H9 (cell line): ENCODE measurements at regions not wholly inside any gene's neighbourhood (a gene's known extent, or its start where the extent isn't known, plus 50 kb on each side); places are given as distances from the start of the nearest gene placed in this dataset.

Experiments
- DNase-seq: peaks from one replicate; pipeline ENCODE4 v3.0.0-alpha.2; 2017
- H2AFZ ChIP-seq: one replicate; pipeline ENCODE4 v1.6.1; 2013; ENCODE audit warnings: mild to moderate bottlenecking, low read length, control low read depth, moderate library complexity
- H2AK5ac ChIP-seq: 2 replicates; pipeline ENCODE4 v1.6.1; 2013; ENCODE audit warnings: low read length, control low read depth, mixed read lengths; ENCODE audit not compliant: insufficient read length
- H2BK120ac ChIP-seq: one replicate; pipeline ENCODE4 v1.6.1; 2013; ENCODE audit warnings: low read depth, mild to moderate bottlenecking, low read length, control low read depth, inconsistent platforms; ENCODE audit not compliant: poor library complexity, severe bottlenecking
- H2BK12ac ChIP-seq: 2 replicates; pipeline ENCODE4 v1.6.1; 2013; ENCODE audit warnings: low read length, control low read depth, mixed read lengths, low read depth; ENCODE audit not compliant: insufficient read length
- H2BK15ac ChIP-seq: 2 replicates; pipeline ENCODE4 v1.6.1; 2013; ENCODE audit warnings: low read depth, low read length, control low read depth
- H2BK20ac ChIP-seq: one replicate; pipeline ENCODE4 v1.6.1; 2013; ENCODE audit warnings: low read depth, mild to moderate bottlenecking, low read length, control low read depth, inconsistent platforms; ENCODE audit not compliant: poor library complexity, severe bottlenecking
- H2BK5ac ChIP-seq: 2 replicates; pipeline ENCODE4 v1.6.1; 2013; ENCODE audit warnings: low read length, control low read depth, mixed read lengths; ENCODE audit not compliant: insufficient read length
- H3K14ac ChIP-seq: 2 replicates; pipeline ENCODE4 v1.6.1; 2013; ENCODE audit warnings: low read length, control low read depth; ENCODE audit not compliant: insufficient read depth
- H3K18ac ChIP-seq: 2 replicates; pipeline ENCODE4 v1.6.1; 2013; ENCODE audit warnings: low read depth, mild to moderate bottlenecking, mixed read lengths, low read length, control low read depth; ENCODE audit not compliant: insufficient read length
- H3K23ac ChIP-seq: 2 replicates; pipeline ENCODE4 v1.6.1; 2013; ENCODE audit warnings: low read length, control low read depth, mixed read lengths, low read depth; ENCODE audit not compliant: insufficient read length
- H3K23me2 ChIP-seq: 2 replicates; pipeline ENCODE4 v1.6.1; 2013; ENCODE audit warnings: low read depth, mild to moderate bottlenecking, mixed read lengths, low read length, control low read depth; ENCODE audit not compliant: insufficient read length, poor library complexity, severe bottlenecking
- H3K27ac ChIP-seq: 2 replicates; pipeline ENCODE4 v1.5.1; 2013; ENCODE audit warnings: low read length, control low read depth, mixed read lengths, low read depth; ENCODE audit not compliant: insufficient read length
- H3K27me3 ChIP-seq: 2 replicates; pipeline ENCODE4 v1.6.1; 2013; ENCODE audit warnings: low read length, control low read depth, inconsistent platforms; ENCODE audit not compliant: insufficient read depth
- H3K4ac ChIP-seq: 2 replicates; pipeline ENCODE4 v1.6.1; 2013; ENCODE audit warnings: low read depth, mild to moderate bottlenecking, control low read depth, inconsistent platforms, low read length, moderate library complexity
- H3K4me1 ChIP-seq: 2 replicates; pipeline ENCODE4 v1.6.1; 2013; ENCODE audit warnings: low read length, control low read depth, inconsistent platforms; ENCODE audit not compliant: insufficient read depth
- H3K4me2 ChIP-seq: 2 replicates; pipeline ENCODE4 v1.6.1; 2013; ENCODE audit warnings: low read length, control low read depth, mixed read lengths; ENCODE audit not compliant: insufficient read length, insufficient read depth
- H3K56ac ChIP-seq: 2 replicates; pipeline ENCODE4 v1.6.1; 2013; ENCODE audit warnings: low read depth, mild to moderate bottlenecking, mixed read lengths, low read length, control low read depth; ENCODE audit not compliant: insufficient read length
- H3K79me1 ChIP-seq: 2 replicates; pipeline ENCODE4 v1.6.1; 2013; ENCODE audit warnings: low read depth, mild to moderate bottlenecking, moderate library complexity, low read length, control low read depth, inconsistent platforms; ENCODE audit not compliant: insufficient read depth, poor library complexity, severe bottlenecking
- H3K79me2 ChIP-seq: 2 replicates; pipeline ENCODE4 v1.6.1; 2013; ENCODE audit warnings: low read length, control low read depth, inconsistent platforms; ENCODE audit not compliant: insufficient read depth
- H3K9ac ChIP-seq: 2 replicates; pipeline ENCODE4 v1.6.1; 2013; ENCODE audit warnings: low read length, control low read depth, mixed read lengths; ENCODE audit not compliant: insufficient read length; ENCODE audit errors: extremely low read depth
- H3K9me3 ChIP-seq: one replicate; pipeline ENCODE4 v1.6.1; 2013; ENCODE audit warnings: low read depth, low read length, inconsistent platforms; ENCODE audit not compliant: control insufficient read depth
- H3T11ph ChIP-seq: one replicate; pipeline ENCODE4 v1.6.1; 2013; ENCODE audit warnings: mild to moderate bottlenecking, low read length, control low read depth, inconsistent platforms
- H4K20me1 ChIP-seq: one replicate; pipeline ENCODE4 v1.6.1; 2013; ENCODE audit not compliant: control insufficient read depth, insufficient read length, insufficient read depth
- H4K5ac ChIP-seq: 2 replicates; pipeline ENCODE4 v1.6.1; 2013; ENCODE audit warnings: low read depth, mild to moderate bottlenecking, mixed read lengths, low read length, control low read depth; ENCODE audit not compliant: insufficient read length
- H4K8ac ChIP-seq: replicated peaks from 2 replicates; pipeline ENCODE4 v1.6.1; 2013; ENCODE audit warnings: low read length, control low read depth, mixed read lengths, low read depth; ENCODE audit not compliant: insufficient read length
- H4K91ac ChIP-seq: 2 replicates; pipeline ENCODE4 v1.6.1; 2013; ENCODE audit warnings: low read depth, mild to moderate bottlenecking, moderate library complexity, mixed read lengths, low read length, control low read depth; ENCODE audit not compliant: insufficient read length
- H3K27ac Mint-ChIP-seq, 3 experiments: 2 replicates in 2 of 3; 3 replicates in 1 of 3; pipeline ENCODE4 v1.8.0; 2020 to 2021; ENCODE audit warnings: mixed read lengths in 3 of 3, mild to moderate bottlenecking in 1 of 3, moderate library complexity in 1 of 3
- H3K27me3 Mint-ChIP-seq: 2 replicates; pipeline ENCODE4 v1.8.0; 2021; ENCODE audit warnings: low read depth, mild to moderate bottlenecking, moderate library complexity, mixed read lengths
- H3K36me3 Mint-ChIP-seq, 3 experiments: 2 replicates in 2 of 3; 3 replicates in 1 of 3; pipeline ENCODE4 v1.8.0; 2020 to 2021; ENCODE audit warnings: low read depth in 3 of 3, mixed read lengths in 3 of 3; ENCODE audit not compliant: insufficient read depth in 1 of 3
- H3K4me1 Mint-ChIP-seq, 2 experiments: 2 replicates each; pipeline ENCODE4 v1.8.0; 2020; ENCODE audit warnings: mixed read lengths in 2 of 2
- H3K4me3 Mint-ChIP-seq, 2 experiments: 2 replicates in 1 of 2; 3 replicates in 1 of 2; pipeline ENCODE4 v1.8.0; 2020 to 2021; ENCODE audit warnings: mild to moderate bottlenecking in 2 of 2, mixed read lengths in 2 of 2, moderate library complexity in 1 of 2
- H3K9me3 Mint-ChIP-seq, 2 experiments: 2 replicates in 1 of 2; 3 replicates in 1 of 2; pipeline ENCODE4 v1.8.0; 2020; ENCODE audit warnings: mild to moderate bottlenecking in 2 of 2, mixed read lengths in 2 of 2, moderate library complexity in 1 of 2
- CTCF ChIP-seq: fragments of 200-600 bp; sonication (generic); conservative IDR thresholded peaks from 3 replicates; pipeline ENCODE4 v1.8.0; 2021; ENCODE audit warnings: antibody characterized with exemption, mild to moderate bottlenecking
- WGBS: extraction: QIAGEN DNeasy Blood & Tissue Kit; methylation state at CpG from one replicate; pipeline ENCODE4 v1.1.7; 2013; ENCODE audit warnings: missing lambda C conversion rate, low lambda C conversion rate, mixed read lengths; ENCODE audit not compliant: insufficient read length; ENCODE audit errors: extremely low coverage; 5-methylcytosine and 5-hydroxymethylcytosine counted together

- Histone ChIP-seq H4K20me1 (no peaks in the 10 kb centered on the region), H3K4me1 (no peaks in the 10 kb centered on the region; the same call in 1 of the 2 replicates), H4K8ac (no peak overlapping the region), H3K79me2 (no peaks in the 10 kb centered on the region), H3K27me3 (no peaks in the 10 kb centered on the region), H3K9ac (no peak overlapping the region), H2BK120ac (no peak overlapping the region), H3K4ac (no peak overlapping the region), H2BK15ac (no peak overlapping the region), H3K14ac (no peak overlapping the region), H3K4me2 (no peak overlapping the region), H3K18ac (no peak overlapping the region), H3K79me1 (no peaks in the 10 kb centered on the region), H2AK5ac (no peak overlapping the region), H3K23ac (no peak overlapping the region), H2BK5ac (no peak overlapping the region), H4K5ac (no peak overlapping the region), H2BK20ac (no peak overlapping the region), H3T11ph (no peak overlapping the region), H3K27ac (no peak overlapping the region), H2BK12ac (no peak overlapping the region), H3K9me3 (no peaks in the 10 kb centered on the region), H3K23me2 (no peaks in the 10 kb centered on the region), H2AFZ (no peak overlapping the region), H3K56ac (no peak overlapping the region), H4K91ac (no peak overlapping the region)
- H3K9me3 Mint-ChIP-seq, result no peaks in the 10 kb centered on the region
- no CpG with 5 or more reads among the region's 6 CpGs for WGBS
- TF ChIP-seq CTCF, result no peak
- no peaks in the 10 kb centered on the region for H3K36me3 Mint-ChIP-seq
- H3K4me1 Mint-ChIP-seq, result peaks cover 11 to 14% of the 10 kb centered on the region in 2 experiments
- no peak for DNase-seq
- no peaks in the 10 kb centered on the region for H3K27me3 Mint-ChIP-seq
- no peak overlapping the region for H3K4me3 Mint-ChIP-seq
- no peak overlapping the region for H3K27ac Mint-ChIP-seq
Observed at GRCh38 chr18:45328811-45329210, 286.5 kb upstream of the SLC14A2 start.
